PC-9 (cell line): ENCODE measurements at regions not wholly inside any gene's neighbourhood (a gene's known extent, or its start where the extent isn't known, plus 50 kb on each side); places are given as distances from the start of the nearest gene placed in this dataset.

Experiments
- BruUV-seq: library from RNA; stranded (reverse); fragments of 400-500 nt; replicated peaks from 2 replicates; lab custom pipeline; 2021; lab: Mats Ljungman, UMichigan
- CTCF ChIA-PET: fragments of 300-600 bp; sonication (Branson Sonifier 250); formaldehyde crosslinking; loops from one replicate; lab custom pipeline; 2022; ENCODE audit warnings: antibody characterized with exemption; lab: Charles Lee
- POLR2A ChIA-PET: fragments of 300-600 bp; sonication (Branson Sonifier 250); formaldehyde crosslinking; loops from one replicate; lab custom pipeline; 2022; ENCODE audit warnings: antibody characterized with exemption; ENCODE audit not compliant: unreplicated experiment; lab: Charles Lee
- DNase-seq, 2 experiments: peaks; one replicate each; pipeline versions ENCODE4 v3.0.0 to v3.0.0-alpha.2; 2015 to 2022; ENCODE audit warnings: mixed read lengths in 1 of 2
- H2AFZ ChIP-seq: fragments of 200-600 bp; sonication (generic); 2 replicates; pipeline ENCODE4 v1.8.1; 2017; ENCODE audit warnings: antibody characterized with exemption
- H3F3A ChIP-seq: fragments of 200-600 bp; sonication (generic); 2 replicates; pipeline ENCODE4 v1.8.1; 2017; ENCODE audit warnings: antibody characterized with exemption, mild to moderate bottlenecking, low read depth; ENCODE audit not compliant: insufficient read depth
- H3K27ac ChIP-seq: fragments of 200-600 bp; sonication (generic); 2 replicates; pipeline ENCODE4 v1.6.1; 2016; ENCODE audit warnings: mixed run types
- H3K27me3 ChIP-seq: fragments of 200-600 bp; sonication (generic); 2 replicates; pipeline ENCODE4 v1.6.1; 2016; ENCODE audit warnings: low read depth, mixed run types; ENCODE audit not compliant: insufficient read depth
- H3K36me3 ChIP-seq: fragments of 200-600 bp; sonication (generic); 2 replicates; pipeline ENCODE4 v1.6.1; 2016; ENCODE audit warnings: low read depth, mixed run types
- H3K4me1 ChIP-seq: fragments of 200-600 bp; sonication (generic); replicated peaks from 2 replicates; pipeline ENCODE4 v1.6.1; 2016; ENCODE audit warnings: mixed run types; ENCODE audit not compliant: insufficient read depth
- H3K4me2 ChIP-seq: fragments of 200-600 bp; sonication (generic); 2 replicates; pipeline ENCODE4 v1.6.1; 2017; ENCODE audit warnings: mixed run types
- H3K4me3 ChIP-seq: fragments of 200-600 bp; sonication (generic); 2 replicates; pipeline ENCODE4 v1.6.1; 2016; ENCODE audit warnings: mixed run types
- H3K79me2 ChIP-seq: fragments of 200-600 bp; sonication (generic); 2 replicates; pipeline ENCODE4 v1.6.1; 2017; ENCODE audit warnings: low read depth, mixed run types
- H3K9me2 ChIP-seq: fragments of 200-600 bp; sonication (generic); 2 replicates; pipeline ENCODE4 v1.8.1; 2017; ENCODE audit warnings: mild to moderate bottlenecking; ENCODE audit not compliant: insufficient read depth
- H3K9me3 ChIP-seq: fragments of 200-600 bp; sonication (generic); 2 replicates; pipeline ENCODE4 v1.8.1; 2016; ENCODE audit warnings: low read depth; ENCODE audit not compliant: insufficient read depth
- H4K20me1 ChIP-seq: fragments of 200-600 bp; sonication (generic); 2 replicates; pipeline ENCODE4 v1.8.1; 2017; ENCODE audit not compliant: insufficient read depth
- EZH2 ChIP-seq: fragments of 200-600 bp; sonication (generic); IDR thresholded peaks from 2 replicates; pipeline ENCODE4 v1.8.0; 2017; ENCODE audit warnings: antibody characterized with exemption, low read depth
- intact Hi-C: fragments of 100-400 bp; cut with micrococcal nuclease; formaldehyde crosslinking; loops from one replicate; pipeline ENCODE4 v1.10.0; 2022; ENCODE audit not compliant: unreplicated experiment
- TF ChIP-seq, protein P1 (sequence below): fragments of 200-600 bp; sonication (generic); conservative IDR thresholded peaks from 2 replicates; pipeline ENCODE4 v1.6.1; 2017; ENCODE audit warnings: mixed run types, antibody characterized with exemption, mild to moderate bottlenecking, moderate library complexity

DNA sequence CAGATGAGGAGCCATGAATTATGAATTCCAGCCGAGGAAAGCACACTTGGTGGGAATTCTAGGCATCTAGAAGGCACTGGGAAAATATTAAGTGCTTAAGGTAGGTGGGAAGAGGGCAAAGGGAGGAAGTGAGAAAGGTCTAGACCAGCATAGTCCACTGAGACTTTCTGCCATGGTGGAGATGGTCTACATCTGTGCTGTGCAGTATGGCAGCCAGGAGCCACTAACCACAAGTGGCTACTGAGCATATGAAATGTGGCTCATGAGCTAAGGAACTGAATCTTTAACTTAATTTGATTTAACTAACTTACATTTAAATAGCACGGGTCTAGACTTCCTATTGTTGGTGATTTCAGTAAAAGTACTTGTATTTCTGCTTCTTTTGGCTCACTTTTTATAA, 82.5 kb upstream of the SEM1 start:
- CTCF ChIA-PET, result no interaction called here

DNA sequence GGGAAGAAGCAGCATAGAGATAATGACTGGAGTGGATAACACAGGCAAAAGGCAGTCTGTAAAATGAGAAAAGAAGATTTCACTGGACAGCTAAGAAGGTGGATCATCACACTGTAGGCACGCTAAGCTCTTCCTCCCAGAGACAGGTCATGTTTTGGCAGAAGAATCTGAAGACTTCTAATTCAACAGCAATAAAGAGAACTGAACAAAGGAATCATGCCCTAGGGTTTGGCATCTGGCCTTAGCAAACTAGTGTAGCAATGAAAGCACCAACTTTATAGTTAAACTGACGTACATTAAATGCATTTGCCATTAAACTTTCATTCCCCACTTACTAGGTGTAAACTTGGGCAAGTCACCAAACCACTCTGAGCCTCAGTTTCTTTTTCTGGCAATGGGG, 84.4 kb upstream of the SEM1 start:
- H3K4me1 ChIP-seq, result no peaks in the 10 kb centered on the region
- H3K27me3 ChIP-seq, result no peaks in the 10 kb centered on the region
- ChIA-PET POLR2A (no interaction called here), CTCF (no interaction called here)
- H2AFZ ChIP-seq, result no peak overlapping the region
- TF ChIP-seq EZH2, result no peak
- TF ChIP-seq, protein P1, sequence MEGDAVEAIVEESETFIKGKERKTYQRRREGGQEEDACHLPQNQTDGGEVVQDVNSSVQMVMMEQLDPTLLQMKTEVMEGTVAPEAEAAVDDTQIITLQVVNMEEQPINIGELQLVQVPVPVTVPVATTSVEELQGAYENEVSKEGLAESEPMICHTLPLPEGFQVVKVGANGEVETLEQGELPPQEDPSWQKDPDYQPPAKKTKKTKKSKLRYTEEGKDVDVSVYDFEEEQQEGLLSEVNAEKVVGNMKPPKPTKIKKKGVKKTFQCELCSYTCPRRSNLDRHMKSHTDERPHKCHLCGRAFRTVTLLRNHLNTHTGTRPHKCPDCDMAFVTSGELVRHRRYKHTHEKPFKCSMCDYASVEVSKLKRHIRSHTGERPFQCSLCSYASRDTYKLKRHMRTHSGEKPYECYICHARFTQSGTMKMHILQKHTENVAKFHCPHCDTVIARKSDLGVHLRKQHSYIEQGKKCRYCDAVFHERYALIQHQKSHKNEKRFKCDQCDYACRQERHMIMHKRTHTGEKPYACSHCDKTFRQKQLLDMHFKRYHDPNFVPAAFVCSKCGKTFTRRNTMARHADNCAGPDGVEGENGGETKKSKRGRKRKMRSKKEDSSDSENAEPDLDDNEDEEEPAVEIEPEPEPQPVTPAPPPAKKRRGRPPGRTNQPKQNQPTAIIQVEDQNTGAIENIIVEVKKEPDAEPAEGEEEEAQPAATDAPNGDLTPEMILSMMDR, result no peak
- no peaks in the 10 kb centered on the region for H3K9me3 ChIP-seq
- H3K27ac ChIP-seq, result no peak overlapping the region
- no TSS peak for BruUV-seq
- intact Hi-C loops, result no loop called here
- H3K79me2 ChIP-seq, result no peaks in the 10 kb centered on the region
- no peak overlapping the region for H3K4me3 ChIP-seq
- H4K20me1 ChIP-seq, result no peaks in the 10 kb centered on the region
- H3K4me2 ChIP-seq, result no peak overlapping the region
- DNase-seq, result no peak
- H3F3A ChIP-seq, result no peaks in the 10 kb centered on the region
- no peaks in the 10 kb centered on the region for H3K36me3 ChIP-seq
- no peaks in the 10 kb centered on the region for H3K9me2 ChIP-seq

More for the DNA sequence above, 82.5 kb upstream of the SEM1 start:
- no peaks in the 10 kb centered on the region for H3K9me2 ChIP-seq
- H3K4me1 ChIP-seq, result no peaks in the 10 kb centered on the region
- H3K27me3 ChIP-seq, result no peaks in the 10 kb centered on the region
- H3K9me3 ChIP-seq, result no peaks in the 10 kb centered on the region
- TF ChIP-seq, protein P1, result no peak
- TF ChIP-seq EZH2, result no peak
- intact Hi-C loops, result no loop called here
- H3K27ac ChIP-seq, result no peak overlapping the region
- H4K20me1 ChIP-seq, result no peaks in the 10 kb centered on the region
- H2AFZ ChIP-seq, result no peak overlapping the region
- no peaks in the 10 kb centered on the region for H3K36me3 ChIP-seq
- H3K4me2 ChIP-seq, result no peak overlapping the region
- POLR2A ChIA-PET, result interaction anchor here (0.6 kb wide), 1 partner anchor 234 kb away, joined by 5 read pairs; no protein-coding TSS in a partner anchor
- no peak for DNase-seq
- H3F3A ChIP-seq, result no peaks in the 10 kb centered on the region
- no peaks in the 10 kb centered on the region for H3K79me2 ChIP-seq
- no TSS peak for BruUV-seq
- H3K4me3 ChIP-seq, result no peak overlapping the region

DNA sequence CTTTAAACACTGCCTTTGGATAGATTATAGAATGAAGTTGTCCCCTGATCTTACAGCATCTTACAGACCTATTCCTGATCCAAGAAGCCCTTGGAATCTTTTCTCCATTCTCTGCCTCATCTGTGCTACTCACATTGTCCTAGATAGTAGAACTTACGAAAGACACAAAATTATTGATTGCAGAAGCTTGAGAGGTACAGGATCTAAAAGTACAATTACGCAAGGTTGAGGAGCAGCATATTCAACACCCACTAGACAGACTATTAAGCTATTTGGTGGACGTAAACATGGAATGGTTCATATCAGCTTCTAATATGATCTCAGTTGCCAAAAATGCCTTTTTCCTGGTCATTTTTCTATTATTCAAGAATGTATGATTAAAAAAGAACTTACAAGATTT, 90.5 kb upstream of the SEM1 start:
- intact Hi-C loops, result loop anchor here (10.0 kb wide), 1 partner anchor 725 kb away; no protein-coding TSS in a partner anchor
- H3K4me1 ChIP-seq, result peaks cover 4% of the 10 kb centered on the region; the same call in 1 of the 2 replicates
- no peaks in the 10 kb centered on the region for H3K79me2 ChIP-seq
- no peaks in the 10 kb centered on the region for H3K9me2 ChIP-seq
- ChIA-PET POLR2A (no interaction called here), CTCF (interaction anchor here (0.6 kb wide), 1 partner anchor 19 kb away, joined by 9 read pairs; no protein-coding TSS in a partner anchor)
- H3K9me3 ChIP-seq, result no peaks in the 10 kb centered on the region
- H3K27ac ChIP-seq, result no peak overlapping the region
- no peaks in the 10 kb centered on the region for H3K27me3 ChIP-seq
- no TSS peak for BruUV-seq
- no peak overlapping the region for H2AFZ ChIP-seq
- H3F3A ChIP-seq, result no peaks in the 10 kb centered on the region
- H3K4me2 ChIP-seq, result no peak overlapping the region
- no peak for DNase-seq
- TF ChIP-seq EZH2, result no peak
- TF ChIP-seq, protein P1, result no peak
- no peaks in the 10 kb centered on the region for H4K20me1 ChIP-seq
- no peak overlapping the region for H3K4me3 ChIP-seq
- H3K36me3 ChIP-seq, result no peaks in the 10 kb centered on the region
